ENCODE measurements at regions not wholly inside any gene's neighbourhood (a gene's known extent, or its start where the extent isn't known, plus 50 kb on each side); places are given as distances from the start of the nearest gene placed in this dataset.

DNA sequence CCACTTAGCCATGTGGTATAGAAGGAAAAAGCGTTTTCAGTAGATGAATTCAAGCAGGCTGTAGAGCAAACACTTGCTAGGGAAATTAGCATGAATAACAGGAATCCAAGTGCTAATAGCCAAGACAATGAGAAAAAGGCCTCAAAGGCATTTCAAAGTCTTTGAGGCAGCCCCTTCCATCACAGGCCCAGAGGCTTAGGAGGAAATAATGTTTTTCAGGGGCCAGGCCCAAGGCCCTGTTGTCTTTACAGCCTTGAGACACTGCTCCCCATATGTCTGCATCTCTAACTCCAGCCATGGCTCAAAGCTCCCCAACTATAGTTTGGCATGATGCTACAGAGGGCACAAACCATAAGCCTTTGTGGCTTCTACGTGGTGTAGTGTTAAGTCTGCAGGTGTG is 563.5 kb downstream of the TAF11L14 start:
- Mint-ChIP-seq H3K4me1 (peaks cover 9% of the 10 kb centered on the region), H3K27ac (peak overlapping the region in 1 of 7 donors; percentile 42), H3K4me3 (no peak overlapping the region), H3K27me3 (ENCODE audit: low read depth in 3 of 3) (no peaks in the 10 kb centered on the region), H3K36me3 (no peaks in the 10 kb centered on the region), H3K9me3 (peaks cover 3 to 15% (median 12%) of the 10 kb centered on the region in 7 donors)
- no peaks in the 10 kb centered on the region for H3K27me3 ChIP-seq (ENCODE audit: control insufficient read depth in 2 of 2, insufficient read depth in 2 of 2, low read length in 2 of 2)
- peaks cover 0 to 2% of the 10 kb centered on the region in 2 donors for H3K4me1 ChIP-seq (ENCODE audit: control insufficient read depth in 1 of 2, insufficient read depth in 2 of 2, low read length in 2 of 2)
- no peak overlapping the region for H3K9ac ChIP-seq (ENCODE audit: insufficient read depth, low read length, poor library complexity, severe bottlenecking)
- no peaks in the 10 kb centered on the region for H3K36me3 ChIP-seq (replicated peaks in 1 of 2; ENCODE audit: control insufficient read depth in 1 of 2, insufficient read depth in 2 of 2, low read length in 2 of 2)
- no peak overlapping the region for H3K27ac ChIP-seq (ENCODE audit: low read depth in 1 of 2, low read length in 2 of 2)
- 71% methylated on average over 1 of the region's 2 CpGs for WGBS (ENCODE audit: insufficient coverage)
- peaks cover 9 to 13% of the 10 kb centered on the region in 2 donors for H3K9me3 ChIP-seq (replicated peaks in 1 of 2; ENCODE audit: control insufficient read depth in 1 of 2, insufficient read depth in 1 of 2, low read length in 2 of 2)
- no peak for TF ChIP-seq CTCF (IDR thresholded peaks at IDR 0.05)
- H3K79me2 ChIP-seq (ENCODE audit: insufficient read depth, low read length): no peaks in the 10 kb centered on the region
- DNase-seq: no peak
- intact Hi-C loops (cut with micrococcal nuclease): no loop called here
- no peaks in the 10 kb centered on the region for H4K20me1 ChIP-seq (ENCODE audit: insufficient read depth, low read length)
- H2AFZ ChIP-seq (ENCODE audit: insufficient read depth, low read depth, low read length, poor library complexity, severe bottlenecking): no peak overlapping the region
- no peak overlapping the region for H3K4me2 ChIP-seq (replicated peaks; ENCODE audit: extremely low read depth, low read length, poor library complexity, severe bottlenecking)
- no peak overlapping the region for H3K4me3 ChIP-seq (replicated peaks in 1 of 3; ENCODE audit: low read depth in 2 of 3, low read length in 3 of 3)

DNA sequence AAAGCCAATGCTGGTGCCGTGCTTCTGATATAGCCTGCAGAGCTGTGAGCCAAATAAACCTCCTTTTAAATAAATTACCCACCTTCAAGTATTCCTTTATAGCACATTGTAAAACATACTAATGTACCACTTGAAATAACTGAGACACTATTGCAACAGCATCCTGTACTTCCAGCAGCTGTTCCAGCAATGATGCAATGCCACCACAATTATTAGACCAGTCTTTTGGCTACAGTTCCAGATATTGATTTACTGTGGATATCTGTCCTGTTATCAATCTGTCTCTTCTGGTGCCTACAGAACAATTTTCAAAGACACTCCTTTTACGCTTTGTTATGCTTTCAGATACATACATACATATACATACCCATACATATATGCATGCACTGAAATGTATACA is 567.9 kb downstream of the TAF11L14 start:
- no peaks in the 10 kb centered on the region for H3K27me3 Mint-ChIP-seq (ENCODE audit: low read depth in 3 of 3)
- H3K9me3 Mint-ChIP-seq: peaks cover 3 to 23% (median 15%) of the 10 kb centered on the region in 7 donors
- H3K4me1 ChIP-seq (ENCODE audit: control insufficient read depth in 1 of 2, insufficient read depth in 2 of 2, low read length in 2 of 2): peaks cover 0 to 2% of the 10 kb centered on the region in 2 donors
- H3K27me3 ChIP-seq (ENCODE audit: control insufficient read depth in 2 of 2, insufficient read depth in 2 of 2, low read length in 2 of 2): no peaks in the 10 kb centered on the region
- WGBS (ENCODE audit: insufficient coverage): 64% methylated on average over 1 of the region's 2 CpGs
- H3K4me3 Mint-ChIP-seq: no peak overlapping the region
- DNase-seq: no peak
- intact Hi-C loops (cut with micrococcal nuclease): no loop called here
- H2AFZ ChIP-seq (ENCODE audit: insufficient read depth, low read depth, low read length, poor library complexity, severe bottlenecking): no peak overlapping the region
- no peaks in the 10 kb centered on the region for H4K20me1 ChIP-seq (ENCODE audit: insufficient read depth, low read length)
- H3K4me1 Mint-ChIP-seq: peaks cover 9% of the 10 kb centered on the region
- no peaks in the 10 kb centered on the region for H3K36me3 Mint-ChIP-seq
- no peaks in the 10 kb centered on the region for H3K79me2 ChIP-seq (ENCODE audit: insufficient read depth, low read length)
- H3K27ac Mint-ChIP-seq: no peak overlapping the region
- H3K27ac ChIP-seq (ENCODE audit: low read depth in 1 of 2, low read length in 2 of 2): no peak overlapping the region
- peaks cover 9 to 10% of the 10 kb centered on the region in 2 donors for H3K9me3 ChIP-seq (replicated peaks in 1 of 2; ENCODE audit: control insufficient read depth in 1 of 2, insufficient read depth in 1 of 2, low read length in 2 of 2)
- H3K36me3 ChIP-seq (replicated peaks in 1 of 2; ENCODE audit: control insufficient read depth in 1 of 2, insufficient read depth in 2 of 2, low read length in 2 of 2): no peaks in the 10 kb centered on the region
- no peak for TF ChIP-seq CTCF (IDR thresholded peaks at IDR 0.05)
- H3K4me3 ChIP-seq (replicated peaks in 1 of 3; ENCODE audit: low read depth in 2 of 3, low read length in 3 of 3): no peak overlapping the region
- no peak overlapping the region for H3K4me2 ChIP-seq (replicated peaks; ENCODE audit: extremely low read depth, low read length, poor library complexity, severe bottlenecking)
- no peak overlapping the region for H3K9ac ChIP-seq (ENCODE audit: insufficient read depth, low read length, poor library complexity, severe bottlenecking)

Measured in CD14-positive monocyte (primary cell).